Heart left ventricle (tissue), 13 donors: ENCODE measurements at regions not wholly inside any gene's neighbourhood (a gene's known extent, or its start where the extent isn't known, plus 50 kb on each side); places are given as distances from the start of the nearest gene placed in this dataset.

Experiments used
- CTCF ChIP-seq, 12 donors: fragments of 200-600 bp; sonication (generic) in 4 of 12; IDR thresholded peaks; one replicate each; pipeline versions ENCODE4 v1.5.0 to v1.8.0; 2018 to 2022; ENCODE audit warnings: antibody characterized with exemption in 12 of 12, mild to moderate bottlenecking in 5 of 12
- POLR2A ChIP-seq, 2 donors: fragments of 450-650 bp; IDR thresholded peaks; one replicate each; pipeline ENCODE4 v1.6.1; 2017; ENCODE audit warnings: antibody characterized with exemption in 2 of 2, mild to moderate bottlenecking in 2 of 2, moderate library complexity in 2 of 2
- donor health status: ischemic (EF 13 %, LVEDD 7.1; RV severe dilation, severe dysfunction).
- donor health status: DM: no; HTN: yes; CAD: no.
- donor health status: DM: no; HTN: no; CAD: no.
- donor health status: ischemic (EF 25% LVEDD 6.9; RV normal size, moderate dysfunction).
- donor health status: ischemic (EF 25% LVEDD 5.7; RV mildly dilated, moderate dysfunction).
- donor health status: ischemic (EF 35%, LVEDD 5.7; RV mildly dilated, moderate dysfunction).
- donor health status: nonischemic (EF 11% LVEDD 7.7; RV severe dilation, severe dysfunction).
- donor health status: DM: yes; HTN: yes; CAD: no.
- donor health status: PGD.
- donor health status: ischemic (EF 29% LVEDD 5.4; RV normal size, mild dysfunction).
- donor health status: nonischemic (EF 23%, LVEDD 6.1; RV moderate dilation, normal function).

DNA sequence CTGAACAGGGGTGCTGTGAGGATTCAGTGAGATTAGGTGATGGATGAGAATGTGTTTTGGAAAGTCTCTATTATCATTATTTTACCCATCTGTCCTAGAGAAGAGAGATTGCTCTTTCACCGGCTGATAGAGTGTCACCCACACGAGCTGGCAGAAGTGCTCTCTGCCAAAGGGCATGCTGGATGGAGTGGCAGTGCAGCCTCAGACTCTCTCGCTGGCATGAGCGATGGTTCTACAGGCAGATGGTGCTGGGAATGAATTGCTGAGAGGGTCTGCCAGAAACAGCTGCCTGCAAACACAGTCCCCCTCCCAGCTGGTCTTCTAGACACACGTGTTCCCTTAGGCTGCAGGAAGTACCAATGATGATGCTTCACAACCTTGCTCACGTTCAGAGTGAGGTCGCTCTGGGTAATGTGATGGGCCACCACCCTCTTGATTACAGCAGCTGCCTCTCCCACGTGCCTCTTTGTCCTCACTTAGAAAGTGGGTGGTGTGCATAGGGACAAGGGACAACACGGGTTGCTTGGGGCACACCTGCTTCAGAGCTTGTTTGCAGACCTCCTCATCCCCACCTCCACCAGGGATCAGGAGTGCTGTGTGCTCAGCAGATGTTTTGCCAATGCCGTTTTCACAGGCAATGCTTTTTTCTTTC lies 84.7 kb downstream of the FOXA2 start:
- no peak for TF ChIP-seq CTCF (IDR thresholded peaks at IDR 0.05)
- TF ChIP-seq POLR2A (IDR thresholded peaks at IDR 0.05) = no peak
